Activated effector memory CD4-positive, alpha-beta T cell treated with Interleukin-2 at 50 U/mL for 16 hours (primary cell): ENCODE measurements at regions not wholly inside any gene's neighbourhood (a gene's known extent, or its start where the extent isn't known, plus 50 kb on each side); places are given as distances from the start of the nearest gene placed in this dataset.

ENCODE experiments used
- DNase-seq: peaks from one replicate; pipeline ENCODE4 v3.0.0-alpha.2; 2020

- DNase-seq = no peak
These were observed 95.5 kb downstream of the RDH14 start for GRCh38 chr2:18464913-18465312.

- DNase-seq = no peak
These were observed 104.4 kb downstream of the RDH14 start for GRCh38 chr2:18456026-18456425.

GRCh38 chr2:18455236-18455862 is 105.1 kb downstream of the RDH14 start:
- DNase-seq = no peak

- DNase-seq = no peak
These were observed 105.7 kb downstream of the RDH14 start for GRCh38 chr2:18454692-18455235.

- DNase-seq = no peak
These were observed 113.7 kb downstream of the RDH14 start for GRCh38 chr2:18446715-18447114.

GRCh38 chr2:18445433-18446320 is 114.8 kb downstream of the RDH14 start:
- DNase-seq = no peak

GRCh38 chr2:18444806-18445205 is 115.6 kb downstream of the RDH14 start:
- DNase-seq = no peak

GRCh38 chr2:18441583-18441982 is 118.9 kb downstream of the RDH14 start:
- no peak for DNase-seq

- no peak for DNase-seq
These were observed 119.7 kb downstream of the RDH14 start for GRCh38 chr2:18440777-18441176.

GRCh38 chr2:18440141-18440661 is 120.3 kb downstream of the RDH14 start:
- no peak for DNase-seq

- DNase-seq = no peak
These were observed 120.7 kb downstream of the RDH14 start for GRCh38 chr2:18439716-18440115.

GRCh38 chr2:18437909-18438308 is 122.5 kb downstream of the RDH14 start:
- no peak for DNase-seq

- no peak for DNase-seq
These were observed 123.9 kb downstream of the RDH14 start for GRCh38 chr2:18436503-18437005.

GRCh38 chr2:18435426-18436037 is 124.9 kb downstream of the RDH14 start:
- no peak for DNase-seq

- DNase-seq = no peak
These were observed 126.6 kb downstream of the RDH14 start for GRCh38 chr2:18433872-18434271.

GRCh38 chr2:18432999-18433398 is 127.5 kb downstream of the RDH14 start:
- DNase-seq = no peak

GRCh38 chr2:18430996-18431748 is 129.3 kb downstream of the RDH14 start:
- DNase-seq = no peak

- DNase-seq = no peak
These were observed 131.9 kb downstream of the RDH14 start for GRCh38 chr2:18428516-18428915.

GRCh38 chr2:18427762-18428161 is 132.7 kb downstream of the RDH14 start:
- DNase-seq = no peak

GRCh38 chr2:18426174-18426573 is 134.3 kb downstream of the RDH14 start:
- no peak for DNase-seq

- DNase-seq = no peak
These were observed 135.2 kb downstream of the RDH14 start for GRCh38 chr2:18425210-18425703.

GRCh38 chr2:18423636-18424035 is 136.8 kb downstream of the RDH14 start:
- no peak for DNase-seq
